ENCODE measurements at regions not wholly inside any gene's neighbourhood (a gene's known extent, or its start where the extent isn't known, plus 50 kb on each side); places are given as distances from the start of the nearest gene placed in this dataset.

- TF ChIP-seq CTCF (IDR thresholded peaks at IDR 0.05) (no peak), EZH2 (IDR thresholded peaks at IDR 0.05; ENCODE audit: borderline replicate concordance, insufficient read depth, low read depth, low read length, poor library complexity, severe bottlenecking) (no peak)
Measured at GRCh38 chr16:66296591-66296990, 69.9 kb upstream of the CDH5 start.
